NCI-H146 treated with DMSO at 0.1 percent for 48 hours (cell line): ENCODE measurements at regions not wholly inside any gene's neighbourhood (a gene's known extent, or its start where the extent isn't known, plus 50 kb on each side); places are given as distances from the start of the nearest gene placed in this dataset.
"Not testable (repeated sequence)": the region's sequence is repeated elsewhere in the genome, so short reads cannot be mapped to it uniquely, and the experiment has no call there.

ENCODE experiments used
- DNase-seq: peaks from one replicate; lab custom pipeline; 2025; ENCODE audit not compliant: unreplicated experiment; lab: John Stamatoyannopoulos, UW

- no peak for DNase-seq
Measured at GRCh38 chr6:130603391-130603790, 223.8 kb upstream of the SMLR1 start.

- no peak for DNase-seq
Measured at GRCh38 chr6:130604841-130605399, 222.3 kb upstream of the SMLR1 start.

GRCh38 chr6:130610303-130610702, 216.9 kb upstream of the SMLR1 start:
- no peak for DNase-seq

- DNase-seq: no peak
Measured at GRCh38 chr6:130611366-130611765, 215.8 kb upstream of the SMLR1 start.

- DNase-seq: no peak
Measured at GRCh38 chr6:130613176-130613575, 214.0 kb upstream of the SMLR1 start.

GRCh38 chr6:130615816-130616215, 211.4 kb upstream of the SMLR1 start:
- no peak for DNase-seq

- DNase-seq: no peak
Measured at GRCh38 chr6:130617658-130618057, 209.5 kb upstream of the SMLR1 start.

- not testable (repeated sequence) for DNase-seq
Measured at GRCh38 chr6:130618806-130619205, 208.4 kb upstream of the SMLR1 start.

GRCh38 chr6:130620338-130620781, 206.8 kb upstream of the SMLR1 start:
- DNase-seq: no peak

- no peak for DNase-seq
Measured at GRCh38 chr6:130622142-130622541, 205.1 kb upstream of the SMLR1 start.

GRCh38 chr6:130624046-130624445, 203.2 kb upstream of the SMLR1 start:
- no peak for DNase-seq

GRCh38 chr6:130625825-130626527, 201.2 kb upstream of the SMLR1 start:
- DNase-seq: no peak

GRCh38 chr6:130628862-130629261, 198.3 kb upstream of the SMLR1 start:
- DNase-seq: no peak

GRCh38 chr6:130629640-130630039, 197.6 kb upstream of the SMLR1 start:
- no peak for DNase-seq

- DNase-seq: no peak
Measured at GRCh38 chr6:130632277-130632676, 194.9 kb upstream of the SMLR1 start.

- DNase-seq: no peak
Measured at GRCh38 chr6:130632897-130633296, 194.3 kb upstream of the SMLR1 start.

GRCh38 chr6:130643361-130643760, 183.8 kb upstream of the SMLR1 start:
- DNase-seq: no peak

GRCh38 chr6:130644175-130644574, 183.0 kb upstream of the SMLR1 start:
- DNase-seq: no peak

GRCh38 chr6:130644769-130645168, 182.4 kb upstream of the SMLR1 start:
- DNase-seq: not testable (repeated sequence)

GRCh38 chr6:130647246-130647645, 180.0 kb upstream of the SMLR1 start:
- no peak for DNase-seq

- no peak for DNase-seq
Measured at GRCh38 chr6:130655586-130655985, 171.6 kb upstream of the SMLR1 start.

GRCh38 chr6:130661077-130661476, 166.1 kb upstream of the SMLR1 start:
- no peak for DNase-seq

- no peak for DNase-seq
Measured at GRCh38 chr6:130666786-130667185, 160.4 kb upstream of the SMLR1 start.
